Osteocyte (in vitro differentiated cells): ENCODE measurements at regions not wholly inside any gene's neighbourhood (a gene's known extent, or its start where the extent isn't known, plus 50 kb on each side); places are given as distances from the start of the nearest gene placed in this dataset.

Experiments
- DNase-seq: peaks from one replicate; pipeline ENCODE4 v3.0.0; 2021; ENCODE audit warnings: mixed read lengths; ENCODE audit not compliant: unreplicated experiment; ENCODE audit errors: extremely low spot score
- H3K27ac Mint-ChIP-seq: one replicate; pipeline ENCODE4 v1.8.0; 2021; ENCODE audit warnings: mild to moderate bottlenecking, mixed read lengths; ENCODE audit not compliant: unreplicated experiment
- H3K27me3 Mint-ChIP-seq: one replicate; pipeline ENCODE4 v1.8.0; 2021; ENCODE audit warnings: mixed read lengths; ENCODE audit not compliant: unreplicated experiment
- H3K36me3 Mint-ChIP-seq: one replicate; pipeline ENCODE4 v1.8.0; 2021; ENCODE audit warnings: mixed read lengths; ENCODE audit not compliant: unreplicated experiment
- H3K4me1 Mint-ChIP-seq: one replicate; pipeline ENCODE4 v1.8.0; 2021; ENCODE audit warnings: mixed read lengths; ENCODE audit not compliant: unreplicated experiment
- H3K4me3 Mint-ChIP-seq: one replicate; pipeline ENCODE4 v1.8.0; 2021; ENCODE audit warnings: mild to moderate bottlenecking, moderate library complexity, mixed read lengths; ENCODE audit not compliant: unreplicated experiment
- H3K9me3 Mint-ChIP-seq: one replicate; pipeline ENCODE4 v1.8.0; 2021; ENCODE audit warnings: mixed read lengths; ENCODE audit not compliant: unreplicated experiment
- CTCF ChIP-seq: fragments of 200-600 bp; sonication (generic); IDR thresholded peaks from 2 replicates; pipeline ENCODE4 v1.5.0; 2021; ENCODE audit warnings: antibody characterized with exemption, mild to moderate bottlenecking, moderate library complexity

- H3K9me3 Mint-ChIP-seq: peaks cover 20% of the 10 kb centered on the region
- no peak overlapping the region for H3K4me3 Mint-ChIP-seq
- no peak for DNase-seq
- no peaks in the 10 kb centered on the region for H3K36me3 Mint-ChIP-seq
- no peak for TF ChIP-seq CTCF
- no peak overlapping the region for H3K27ac Mint-ChIP-seq
- no peaks in the 10 kb centered on the region for H3K27me3 Mint-ChIP-seq
- no peaks in the 10 kb centered on the region for H3K4me1 Mint-ChIP-seq
Measured at GRCh38 chr9:119501374-119501773, 132.1 kb upstream of the BRINP1 start.

GRCh38 chr9:119500072-119500771 is 131.0 kb upstream of the BRINP1 start:
- Mint-ChIP-seq H3K27ac (no peak overlapping the region), H3K36me3 (no peaks in the 10 kb centered on the region), H3K4me1 (no peaks in the 10 kb centered on the region), H3K4me3 (no peak overlapping the region), H3K27me3 (no peaks in the 10 kb centered on the region), H3K9me3 (peaks cover 20% of the 10 kb centered on the region)
- DNase-seq: no peak
- no peak for TF ChIP-seq CTCF

GRCh38 chr9:119487118-119487827 is 118.0 kb upstream of the BRINP1 start:
- peaks cover 14% of the 10 kb centered on the region for H3K9me3 Mint-ChIP-seq
- H3K36me3 Mint-ChIP-seq: no peaks in the 10 kb centered on the region
- no peak for TF ChIP-seq CTCF
- H3K27ac Mint-ChIP-seq: no peak overlapping the region
- DNase-seq: no peak
- H3K4me3 Mint-ChIP-seq: no peak overlapping the region
- H3K27me3 Mint-ChIP-seq: no peaks in the 10 kb centered on the region
- no peaks in the 10 kb centered on the region for H3K4me1 Mint-ChIP-seq

- no peak for DNase-seq
- Mint-ChIP-seq H3K36me3 (no peaks in the 10 kb centered on the region), H3K4me1 (no peaks in the 10 kb centered on the region), H3K9me3 (no peaks in the 10 kb centered on the region), H3K27ac (no peak overlapping the region), H3K27me3 (no peaks in the 10 kb centered on the region), H3K4me3 (no peak overlapping the region)
- no peak for TF ChIP-seq CTCF
Measured at GRCh38 chr9:119483153-119483552, 113.9 kb upstream of the BRINP1 start.

- no peaks in the 10 kb centered on the region for H3K4me1 Mint-ChIP-seq
Measured at GRCh38 chr9:119477197-119477596, 108.0 kb upstream of the BRINP1 start.

More at GRCh38 chr9:119477197-119477596, 108.0 kb upstream of the BRINP1 start:
- Mint-ChIP-seq H3K27me3 (no peaks in the 10 kb centered on the region), H3K4me3 (no peak overlapping the region), H3K9me3 (peaks cover 10% of the 10 kb centered on the region), H3K36me3 (no peaks in the 10 kb centered on the region), H3K27ac (no peak overlapping the region)
- DNase-seq: no peak
- TF ChIP-seq CTCF: no peak
